ENCODE measurements at regions not wholly inside any gene's neighbourhood (a gene's known extent, or its start where the extent isn't known, plus 50 kb on each side); places are given as distances from the start of the nearest gene placed in this dataset.

DNA sequence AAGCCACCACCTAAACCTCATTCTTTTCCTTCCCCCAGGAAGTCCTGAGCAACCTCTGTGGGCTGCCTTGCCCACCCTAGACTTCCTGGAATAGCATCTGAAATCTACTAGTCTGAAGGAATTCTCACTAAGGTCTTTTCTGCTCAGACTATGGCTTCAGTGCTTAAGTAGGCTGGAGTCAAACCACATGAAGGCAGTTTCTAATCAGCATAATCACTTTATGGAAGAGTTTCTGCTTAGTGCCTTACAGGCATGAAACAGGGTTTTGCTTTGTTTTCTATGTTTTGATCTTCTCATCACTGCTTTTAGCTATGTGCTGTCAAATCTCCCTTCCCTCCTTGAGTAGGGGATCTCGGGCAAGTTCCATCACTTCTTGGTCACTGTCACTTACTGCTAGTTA is 117.7 kb downstream of the WT1 start:
- WGBS (ENCODE audit: insufficient coverage, low coverage, missing lambda C conversion rate), result 0% methylated on average over 1 of the region's 1 CpG
- Histone ChIP-seq H4K20me1 (replicated peaks; ENCODE audit: control insufficient read depth, insufficient read depth, low read length) (no peaks in the 10 kb centered on the region), H3K27ac (ENCODE audit: extremely low read depth, low read depth, low read length) (no peak overlapping the region), H3K4me1 (replicated peaks in 1 of 2; ENCODE audit: control insufficient read depth in 2 of 2, insufficient read depth in 2 of 2, low read length in 2 of 2) (no peaks in the 10 kb centered on the region), H3K4me3 (no peak overlapping the region), H2AFZ (ENCODE audit: low read depth, low read length) (no peak overlapping the region), H3K79me2 (ENCODE audit: control insufficient read depth, insufficient read depth, low read length) (no peaks in the 10 kb centered on the region), H3K9me1 (ENCODE audit: control insufficient read depth, insufficient read depth, low read length) (no peaks in the 10 kb centered on the region), H3K36me3 (ENCODE audit: control insufficient read depth, insufficient read depth, low read length) (no peaks in the 10 kb centered on the region), H3K27me3 (ENCODE audit: control insufficient read depth in 2 of 2, insufficient read depth in 2 of 2, low read length in 2 of 2) (peaks cover 11 to 23% of the 10 kb centered on the region in 2 experiments; a peak in 4 of 5 replicates), H3K9ac (ENCODE audit: insufficient read depth in 1 of 2, low read depth in 2 of 2, low read length in 2 of 2) (no peak overlapping the region), H3K4me2 (ENCODE audit: insufficient read depth, low read length) (no peak overlapping the region), H3K9me3 (replicated peaks; ENCODE audit: control insufficient read depth, insufficient read depth, low read depth, low read length) (no peaks in the 10 kb centered on the region)
- no peak for DNase-seq (ENCODE audit: extremely low read depth in 1 of 4, low spot score in 3 of 4)
- ChIA-PET CTCF (ENCODE audit: low intra/inter-chr PET ratio) (no interaction called here), POLR2A (interaction anchor here (0.6 to 0.9 kb wide), 2 partner anchors 9 to 57 kb away, joined by 3 read pairs; no protein-coding TSS in a partner anchor)
- in situ Hi-C loops (cut with MboI), result no loop called here
- no TSS peak for BruUV-seq (replicated peaks)
- intact Hi-C loops (cut with micrococcal nuclease), result no loop called here
- no peak for ATAC-seq
- TF ChIP-seq HES1 (IDR thresholded peaks at IDR 0.05; ENCODE audit: low read depth), result no peak
- TF ChIP-seq HMG20B (CRISPR knock-in tag; IDR thresholded peaks at IDR 0.05), result no peak
- TF ChIP-seq ZNF830 (CRISPR knock-in tag; IDR thresholded peaks at IDR 0.05), result no peak
- no peak for TF ChIP-seq BDP1 (IDR thresholded peaks at IDR 0.05; ENCODE audit: insufficient read depth, insufficient read length)
- no peak for TF ChIP-seq BCOR (IDR thresholded peaks at IDR 0.05)
- TF ChIP-seq COPS2 (conservative IDR thresholded peaks at IDR 0.05), result no peak
- no peak for TF ChIP-seq PHF20 (IDR thresholded peaks at IDR 0.05; ENCODE audit: partially characterized antibody)
- TF ChIP-seq ATF6 (CRISPR knock-in tag; IDR thresholded peaks at IDR 0.05), result no peak
- no peak for TF ChIP-seq SRSF3 (IDR thresholded peaks at IDR 0.05; ENCODE audit: insufficient read depth, low read length)
- FAIRE-seq, result no peak

All from K562 (cell line).